HUES48 (cell line): ENCODE measurements at regions not wholly inside any gene's neighbourhood (a gene's known extent, or its start where the extent isn't known, plus 50 kb on each side); places are given as distances from the start of the nearest gene placed in this dataset.

ENCODE experiments used
- H3K27ac ChIP-seq: one replicate; pipeline ENCODE4 v1.7.0; 2013; ENCODE audit warnings: low read depth, low read length, inconsistent platforms
- H3K27me3 ChIP-seq: 2 replicates; pipeline ENCODE4 v1.6.1; 2013; ENCODE audit warnings: mild to moderate bottlenecking, low read length; ENCODE audit not compliant: control insufficient read depth, insufficient read depth
- H3K36me3 ChIP-seq: 2 replicates; pipeline ENCODE4 v1.6.1; 2013; ENCODE audit warnings: low read length; ENCODE audit not compliant: control insufficient read depth, insufficient read depth
- H3K4me1 ChIP-seq: 2 replicates; pipeline ENCODE4 v1.6.1; 2013; ENCODE audit warnings: mild to moderate bottlenecking, low read length; ENCODE audit not compliant: control insufficient read depth, insufficient read depth
- H3K4me3 ChIP-seq: 2 replicates; pipeline ENCODE4 v1.5.1; 2013; ENCODE audit warnings: mild to moderate bottlenecking, low read depth, low read length
- H3K9ac ChIP-seq: 2 replicates; pipeline ENCODE4 v1.6.1; 2013; ENCODE audit warnings: mild to moderate bottlenecking, low read depth, low read length, moderate library complexity
- H3K9me3 ChIP-seq: 2 replicates; pipeline ENCODE4 v1.6.1; 2013; ENCODE audit warnings: low read length; ENCODE audit not compliant: control insufficient read depth, insufficient read depth

DNA sequence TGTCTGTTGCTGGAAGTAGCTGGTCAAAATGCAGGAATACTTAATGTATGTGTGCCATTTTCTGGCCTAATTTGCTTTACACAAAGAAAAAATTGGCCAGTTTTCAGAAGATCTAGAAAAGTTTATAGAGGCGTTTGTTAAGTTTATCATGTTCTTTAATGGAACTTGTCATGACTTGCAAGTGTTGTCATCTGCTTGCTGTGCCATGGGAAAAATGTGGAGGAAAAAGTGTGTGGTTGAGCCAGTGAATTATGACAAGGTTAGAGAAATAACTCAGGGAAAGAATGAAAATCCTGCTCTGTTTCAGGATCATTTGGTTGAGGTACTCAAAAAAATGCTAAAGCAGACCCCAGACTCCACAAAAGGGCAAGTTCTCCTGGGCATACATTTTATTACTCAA lies 301.6 kb upstream of the CDH2 start:
- no peak overlapping the region for H3K27ac ChIP-seq
- H3K27me3 ChIP-seq: no peaks in the 10 kb centered on the region
- H3K9me3 ChIP-seq: peaks cover 9% of the 10 kb centered on the region
- no peaks in the 10 kb centered on the region for H3K36me3 ChIP-seq
- no peak overlapping the region for H3K4me3 ChIP-seq
- H3K9ac ChIP-seq: no peak overlapping the region
- H3K4me1 ChIP-seq: no peaks in the 10 kb centered on the region

DNA sequence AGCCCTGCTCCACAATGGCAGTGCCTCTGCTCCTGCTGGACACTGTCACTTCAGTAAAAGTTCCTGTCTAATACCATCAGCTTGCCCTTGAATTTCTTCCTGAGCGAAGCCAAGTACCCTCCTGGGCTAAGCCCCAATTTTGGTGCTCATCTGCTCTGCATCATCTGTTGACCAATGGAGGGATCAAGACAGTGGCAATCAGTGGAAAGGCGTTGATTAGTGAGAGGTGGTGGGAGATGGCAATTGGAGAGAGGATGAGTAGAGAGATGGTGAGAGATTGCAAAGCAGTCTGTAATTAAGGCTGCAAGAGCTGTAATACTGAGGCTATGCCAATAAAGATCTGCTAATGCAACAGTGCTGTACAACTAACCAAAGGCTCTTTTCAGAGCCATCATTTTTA lies 299.4 kb upstream of the CDH2 start:
- no peaks in the 10 kb centered on the region for H3K36me3 ChIP-seq
- no peak overlapping the region for H3K9ac ChIP-seq
- no peaks in the 10 kb centered on the region for H3K27me3 ChIP-seq
- no peak overlapping the region for H3K27ac ChIP-seq
- H3K4me1 ChIP-seq: no peaks in the 10 kb centered on the region
- no peak overlapping the region for H3K4me3 ChIP-seq
- H3K9me3 ChIP-seq: peaks cover 9% of the 10 kb centered on the region

DNA sequence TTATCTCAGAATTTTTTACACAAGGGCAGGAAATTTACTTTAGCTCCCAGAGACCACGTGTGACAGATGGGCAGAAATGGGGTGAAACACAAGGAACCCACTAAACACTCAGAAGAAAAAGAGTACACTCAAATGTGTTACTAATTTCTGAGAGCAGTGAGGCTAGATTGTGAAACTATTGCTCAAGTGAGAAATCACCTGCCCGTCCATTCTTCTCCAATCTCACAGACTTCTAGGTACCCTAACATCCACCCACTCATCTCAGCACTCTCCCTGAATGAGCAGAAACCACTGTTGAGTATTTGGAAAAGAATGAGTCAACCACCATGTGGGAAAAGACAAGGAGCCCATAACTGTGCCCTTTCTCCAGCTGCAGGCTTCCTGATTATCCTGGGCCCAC lies 293.0 kb upstream of the CDH2 start:
- no peak overlapping the region for H3K4me3 ChIP-seq
- H3K27me3 ChIP-seq: no peaks in the 10 kb centered on the region
- H3K9me3 ChIP-seq: no peaks in the 10 kb centered on the region
- no peak overlapping the region for H3K27ac ChIP-seq
- no peaks in the 10 kb centered on the region for H3K4me1 ChIP-seq
- no peaks in the 10 kb centered on the region for H3K36me3 ChIP-seq
- H3K9ac ChIP-seq: no peak overlapping the region

DNA sequence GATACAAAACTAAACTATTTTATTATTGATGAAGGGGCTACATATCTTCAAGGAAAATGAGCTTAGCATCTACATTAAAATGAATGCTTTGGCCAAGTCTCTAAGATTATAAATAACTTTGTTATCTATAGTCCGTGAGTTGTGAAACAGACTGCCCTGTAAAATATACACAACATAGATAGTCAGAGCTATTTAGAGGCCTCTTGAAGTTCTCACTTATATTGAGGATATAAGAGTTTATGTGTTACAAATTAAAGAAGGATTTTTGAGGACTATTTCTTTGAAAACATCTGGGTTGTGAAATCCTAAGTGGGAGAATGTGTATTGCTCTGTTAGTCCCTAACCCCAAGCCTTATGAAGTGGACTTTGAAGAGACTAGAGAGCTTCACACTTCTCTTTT lies 292.0 kb upstream of the CDH2 start:
- Histone ChIP-seq H3K4me3 (no peak overlapping the region), H3K27me3 (no peaks in the 10 kb centered on the region), H3K4me1 (no peaks in the 10 kb centered on the region), H3K36me3 (no peaks in the 10 kb centered on the region), H3K27ac (no peak overlapping the region), H3K9me3 (no peaks in the 10 kb centered on the region), H3K9ac (no peak overlapping the region)

DNA sequence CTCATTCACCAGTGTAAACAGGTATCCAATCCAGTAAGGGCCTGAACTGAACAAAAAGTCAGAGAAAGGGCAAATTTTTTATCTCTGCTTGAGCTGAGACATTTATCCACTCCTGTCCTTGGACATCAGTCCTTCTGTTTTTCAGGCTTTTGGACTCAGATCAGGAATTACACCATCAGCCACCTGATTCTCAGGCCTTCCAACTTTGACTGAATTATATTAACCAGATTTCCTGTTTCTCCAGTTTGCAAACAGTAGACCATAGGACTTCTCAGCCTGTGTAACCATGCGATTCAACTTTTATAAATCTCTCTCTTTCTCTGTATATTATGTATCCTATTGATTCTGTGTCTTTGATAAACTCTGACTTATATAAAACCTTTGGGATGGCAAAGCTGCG lies 289.3 kb upstream of the CDH2 start:
- no peaks in the 10 kb centered on the region for H3K27me3 ChIP-seq
- H3K4me1 ChIP-seq: no peaks in the 10 kb centered on the region
- H3K27ac ChIP-seq: no peak overlapping the region
- no peak overlapping the region for H3K9ac ChIP-seq
- no peaks in the 10 kb centered on the region for H3K9me3 ChIP-seq
- H3K36me3 ChIP-seq: no peaks in the 10 kb centered on the region
- no peak overlapping the region for H3K4me3 ChIP-seq

DNA sequence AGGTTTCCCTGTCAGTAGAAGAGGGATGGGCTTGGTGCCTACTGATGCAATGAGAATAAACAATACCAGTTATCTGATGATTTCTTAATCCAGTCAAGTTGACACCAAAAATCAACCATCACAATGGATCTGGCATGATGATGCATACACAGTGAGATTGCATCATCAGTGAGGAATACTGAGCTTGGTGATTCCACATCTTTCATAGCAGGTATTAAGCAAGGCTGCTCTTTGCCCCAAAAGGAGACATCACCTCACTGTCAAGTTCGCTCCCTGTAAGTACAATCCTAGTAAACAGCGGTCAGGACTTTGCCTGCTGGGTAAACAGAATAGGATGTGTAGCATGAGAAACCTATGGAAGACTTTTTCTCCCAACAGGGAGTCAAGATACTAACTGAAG lies 282.7 kb upstream of the CDH2 start:
- Histone ChIP-seq H3K9me3 (no peaks in the 10 kb centered on the region), H3K9ac (no peak overlapping the region), H3K4me3 (no peak overlapping the region), H3K4me1 (no peaks in the 10 kb centered on the region), H3K27ac (no peak overlapping the region), H3K27me3 (no peaks in the 10 kb centered on the region), H3K36me3 (no peaks in the 10 kb centered on the region)

DNA sequence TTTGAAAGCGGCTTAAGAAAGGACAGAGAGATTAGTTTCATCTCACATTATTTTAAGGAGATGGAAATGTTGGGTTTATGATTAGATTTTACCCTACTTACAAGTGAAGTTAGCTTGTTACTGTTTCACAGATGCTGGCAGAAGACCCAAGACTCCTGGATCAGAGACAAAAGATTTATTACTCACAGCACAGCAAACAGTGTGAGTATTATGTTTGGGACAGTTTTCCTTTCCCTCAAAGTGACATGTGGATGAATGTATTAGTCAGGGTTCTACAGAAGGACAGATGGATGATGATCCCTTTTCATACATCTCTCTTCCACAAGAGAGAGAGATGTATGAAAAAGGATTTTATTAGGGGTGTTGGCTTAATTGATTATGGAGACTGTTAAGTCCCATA lies 281.8 kb upstream of the CDH2 start:
- no peak overlapping the region for H3K9ac ChIP-seq
- no peaks in the 10 kb centered on the region for H3K27me3 ChIP-seq
- no peak overlapping the region for H3K4me3 ChIP-seq
- H3K4me1 ChIP-seq: no peaks in the 10 kb centered on the region
- no peak overlapping the region for H3K27ac ChIP-seq
- H3K9me3 ChIP-seq: no peaks in the 10 kb centered on the region
- no peaks in the 10 kb centered on the region for H3K36me3 ChIP-seq

DNA sequence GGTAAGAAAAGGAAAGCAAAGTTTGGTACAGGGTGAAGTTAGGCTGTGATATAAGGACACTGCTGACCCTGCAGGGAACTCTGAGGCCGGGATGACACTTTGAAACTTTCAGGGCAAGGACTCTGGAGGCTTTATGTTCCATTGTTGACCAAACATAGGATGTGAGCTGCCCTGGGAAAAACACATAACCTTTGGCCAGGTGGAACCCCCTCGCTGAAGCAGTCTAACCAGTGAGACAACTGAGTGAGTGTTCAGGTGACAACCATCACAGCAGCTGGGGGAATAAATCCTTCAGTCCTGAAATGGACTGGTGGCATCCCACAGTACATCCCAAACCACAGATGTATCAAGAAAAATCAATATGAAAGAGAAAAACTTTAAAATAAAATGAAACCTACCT lies 280.9 kb upstream of the CDH2 start:
- H3K36me3 ChIP-seq: no peaks in the 10 kb centered on the region
- no peak overlapping the region for H3K4me3 ChIP-seq
- no peak overlapping the region for H3K27ac ChIP-seq
- no peaks in the 10 kb centered on the region for H3K9me3 ChIP-seq
- H3K4me1 ChIP-seq: no peaks in the 10 kb centered on the region
- no peaks in the 10 kb centered on the region for H3K27me3 ChIP-seq
- H3K9ac ChIP-seq: no peak overlapping the region

DNA sequence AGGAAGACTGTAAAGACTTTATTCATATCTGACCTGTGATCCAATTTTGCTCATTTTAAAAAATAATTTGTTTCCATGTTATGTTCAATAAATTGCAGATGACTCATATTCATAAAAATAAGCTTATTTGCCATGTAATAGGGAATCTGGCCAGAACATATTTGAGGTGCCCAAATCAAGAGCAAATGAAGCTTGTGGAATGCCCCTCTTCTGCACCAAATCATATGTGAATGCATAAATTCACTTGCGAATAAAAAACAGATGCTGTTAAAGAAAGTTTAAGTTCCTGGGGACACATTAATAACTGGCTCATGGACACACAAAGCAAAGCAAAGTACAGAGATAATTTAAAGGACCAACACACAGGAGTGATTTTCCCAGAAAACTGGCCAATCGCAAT lies 279.0 kb upstream of the CDH2 start:
- Histone ChIP-seq H3K9ac (no peak overlapping the region), H3K27me3 (no peaks in the 10 kb centered on the region), H3K4me1 (no peaks in the 10 kb centered on the region), H3K4me3 (no peak overlapping the region), H3K36me3 (no peaks in the 10 kb centered on the region), H3K27ac (no peak overlapping the region), H3K9me3 (no peaks in the 10 kb centered on the region)

DNA sequence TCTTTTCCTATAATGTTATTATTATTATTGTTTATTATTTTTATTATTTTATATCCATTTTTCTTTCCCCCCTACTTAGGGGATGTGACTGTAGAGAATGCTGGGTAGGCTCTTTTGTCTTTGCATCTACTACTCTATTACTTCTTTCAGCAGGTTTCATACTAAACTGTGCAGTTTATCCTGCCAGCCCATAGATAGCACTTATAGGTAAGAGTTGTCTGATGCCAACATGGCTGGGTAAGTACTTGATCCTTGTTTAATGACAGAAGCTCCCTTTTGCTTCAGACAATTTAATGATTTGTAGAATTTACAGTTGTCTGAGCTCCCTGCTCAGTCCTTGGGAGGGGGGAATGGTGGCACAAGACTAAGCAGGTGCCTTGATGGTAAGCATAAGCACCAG lies 262.9 kb upstream of the CDH2 start:
- no peak overlapping the region for H3K9ac ChIP-seq
- no peaks in the 10 kb centered on the region for H3K4me1 ChIP-seq
- H3K27ac ChIP-seq: no peak overlapping the region
- H3K9me3 ChIP-seq: no peaks in the 10 kb centered on the region
- H3K27me3 ChIP-seq: no peaks in the 10 kb centered on the region
- H3K36me3 ChIP-seq: no peaks in the 10 kb centered on the region
- H3K4me3 ChIP-seq: no peak overlapping the region

DNA sequence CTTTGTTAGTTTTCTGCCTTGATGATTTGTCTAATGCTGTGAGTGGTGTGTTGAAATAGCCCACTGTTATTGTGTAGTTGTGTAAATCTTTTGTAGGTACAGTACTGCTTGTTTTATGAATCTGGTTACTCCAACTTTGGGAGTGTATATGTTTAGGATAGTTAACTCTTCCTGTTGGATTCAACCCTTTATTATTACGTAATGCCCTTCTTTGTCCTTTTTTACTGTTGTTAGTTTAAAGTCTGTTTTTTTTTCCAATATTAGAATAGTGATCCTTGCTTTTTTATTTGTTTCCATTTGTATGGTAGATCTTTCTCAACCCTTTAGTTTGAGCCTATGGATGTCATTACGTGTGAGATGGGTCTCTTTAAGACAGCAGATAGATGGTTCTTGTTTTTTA lies 261.5 kb upstream of the CDH2 start:
- no peaks in the 10 kb centered on the region for H3K27me3 ChIP-seq
- H3K4me3 ChIP-seq: no peak overlapping the region
- no peaks in the 10 kb centered on the region for H3K36me3 ChIP-seq
- H3K9me3 ChIP-seq: no peaks in the 10 kb centered on the region
- no peak overlapping the region for H3K9ac ChIP-seq
- no peak overlapping the region for H3K27ac ChIP-seq
- H3K4me1 ChIP-seq: no peaks in the 10 kb centered on the region

DNA sequence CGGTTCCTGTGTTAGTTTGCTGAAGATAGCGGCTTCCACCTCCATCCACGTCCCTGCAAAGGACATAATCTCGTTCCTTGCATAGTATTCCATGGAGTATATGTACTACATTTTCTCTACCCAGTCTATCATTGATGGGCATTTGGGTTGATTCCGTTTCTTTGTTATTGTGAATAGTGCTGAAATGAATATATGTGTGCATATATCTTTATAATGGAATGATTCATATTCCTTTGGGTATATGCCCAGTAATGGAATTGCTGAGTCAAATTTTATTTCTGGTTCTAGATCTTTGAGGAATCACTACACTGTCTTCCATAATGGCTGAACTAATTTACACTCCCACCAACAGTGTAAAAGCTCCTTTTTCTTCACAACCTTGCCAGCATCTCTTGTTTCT lies 255.4 kb upstream of the CDH2 start:
- Histone ChIP-seq H3K9me3 (no peaks in the 10 kb centered on the region), H3K36me3 (no peaks in the 10 kb centered on the region), H3K27ac (no peak overlapping the region), H3K27me3 (no peaks in the 10 kb centered on the region), H3K4me3 (no peak overlapping the region), H3K4me1 (no peaks in the 10 kb centered on the region), H3K9ac (no peak overlapping the region)
